D721Med (cell line): ENCODE measurements at regions not wholly inside any gene's neighbourhood (a gene's known extent, or its start where the extent isn't known, plus 50 kb on each side); places are given as distances from the start of the nearest gene placed in this dataset.

Experiments used
- DNase-seq: peaks from one replicate; pipeline ENCODE4 v3.0.0; 2011; ENCODE audit warnings: low spot score; ENCODE audit not compliant: insufficient read length
- FAIRE-seq: peaks from 2 replicates; lab custom pipeline; 2011; peaks lifted over from hg19 to GRCh38; lab: Jason Lieb, UNC
- TF ChIP-seq, protein P1 (sequence below): IDR thresholded peaks from 2 replicates; pipeline ENCODE4 v1.5.1; 2012; ENCODE audit warnings: mild to moderate bottlenecking, control low read depth; ENCODE audit not compliant: insufficient read depth; ENCODE audit errors: missing control alignments

DNA sequence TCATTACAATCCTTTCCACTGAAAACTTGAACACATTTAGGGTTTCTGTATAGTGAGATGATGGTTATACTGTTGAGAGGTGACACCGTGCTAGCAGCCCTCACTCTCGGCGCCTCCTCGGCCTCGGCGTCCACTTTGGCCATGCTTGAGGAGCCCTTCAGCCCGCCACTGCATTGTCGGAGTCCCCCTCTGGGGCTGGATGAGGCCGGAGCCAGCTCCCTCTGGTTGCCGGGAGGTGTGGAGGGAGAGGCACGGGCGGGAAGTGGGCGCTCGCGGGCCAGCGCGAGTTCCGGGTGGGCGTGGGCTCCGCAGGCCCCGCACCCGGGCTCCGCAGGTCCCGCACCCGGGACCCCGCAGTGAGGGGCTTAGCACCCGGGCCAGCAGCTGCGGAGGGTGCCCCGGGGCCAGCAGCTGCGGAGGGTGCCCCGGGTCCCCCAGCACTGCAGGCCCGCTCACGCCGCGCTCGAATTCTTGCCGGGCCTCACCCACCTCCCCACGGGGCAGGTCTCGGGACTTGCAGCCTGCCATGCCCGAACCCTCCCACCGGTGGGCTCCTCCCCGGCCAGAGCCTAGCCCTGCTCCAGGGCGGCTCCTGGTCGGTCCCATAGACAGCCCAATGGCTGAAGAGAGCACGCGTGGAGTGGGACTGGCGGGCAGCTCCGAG is 145.9 kb upstream of the ZNF608 start:
- no peak for DNase-seq
- FAIRE-seq = no peak
- TF ChIP-seq, protein P1, sequence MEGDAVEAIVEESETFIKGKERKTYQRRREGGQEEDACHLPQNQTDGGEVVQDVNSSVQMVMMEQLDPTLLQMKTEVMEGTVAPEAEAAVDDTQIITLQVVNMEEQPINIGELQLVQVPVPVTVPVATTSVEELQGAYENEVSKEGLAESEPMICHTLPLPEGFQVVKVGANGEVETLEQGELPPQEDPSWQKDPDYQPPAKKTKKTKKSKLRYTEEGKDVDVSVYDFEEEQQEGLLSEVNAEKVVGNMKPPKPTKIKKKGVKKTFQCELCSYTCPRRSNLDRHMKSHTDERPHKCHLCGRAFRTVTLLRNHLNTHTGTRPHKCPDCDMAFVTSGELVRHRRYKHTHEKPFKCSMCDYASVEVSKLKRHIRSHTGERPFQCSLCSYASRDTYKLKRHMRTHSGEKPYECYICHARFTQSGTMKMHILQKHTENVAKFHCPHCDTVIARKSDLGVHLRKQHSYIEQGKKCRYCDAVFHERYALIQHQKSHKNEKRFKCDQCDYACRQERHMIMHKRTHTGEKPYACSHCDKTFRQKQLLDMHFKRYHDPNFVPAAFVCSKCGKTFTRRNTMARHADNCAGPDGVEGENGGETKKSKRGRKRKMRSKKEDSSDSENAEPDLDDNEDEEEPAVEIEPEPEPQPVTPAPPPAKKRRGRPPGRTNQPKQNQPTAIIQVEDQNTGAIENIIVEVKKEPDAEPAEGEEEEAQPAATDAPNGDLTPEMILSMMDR = no peak

DNA sequence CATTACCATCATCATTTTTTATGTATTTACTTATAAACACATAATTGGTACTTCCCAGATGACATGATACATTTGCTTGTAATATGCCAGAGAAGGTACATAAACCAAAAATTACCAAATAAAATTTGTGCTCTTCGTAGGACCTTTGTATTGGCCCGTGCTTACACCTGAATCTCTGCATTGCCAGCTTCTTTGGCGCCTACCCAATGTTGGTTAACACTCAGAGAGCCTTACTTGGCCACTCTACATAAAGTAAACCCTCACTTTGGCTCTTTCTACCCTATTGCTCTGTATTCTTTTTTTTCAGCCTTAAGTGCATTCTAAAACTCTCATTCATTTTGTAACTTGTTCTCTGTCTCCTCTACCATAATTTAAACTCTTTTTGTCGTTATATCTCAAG is 148.1 kb upstream of the ZNF608 start:
- DNase-seq (no peak), FAIRE-seq (no peak)
- TF ChIP-seq, protein P1 = no peak

DNA sequence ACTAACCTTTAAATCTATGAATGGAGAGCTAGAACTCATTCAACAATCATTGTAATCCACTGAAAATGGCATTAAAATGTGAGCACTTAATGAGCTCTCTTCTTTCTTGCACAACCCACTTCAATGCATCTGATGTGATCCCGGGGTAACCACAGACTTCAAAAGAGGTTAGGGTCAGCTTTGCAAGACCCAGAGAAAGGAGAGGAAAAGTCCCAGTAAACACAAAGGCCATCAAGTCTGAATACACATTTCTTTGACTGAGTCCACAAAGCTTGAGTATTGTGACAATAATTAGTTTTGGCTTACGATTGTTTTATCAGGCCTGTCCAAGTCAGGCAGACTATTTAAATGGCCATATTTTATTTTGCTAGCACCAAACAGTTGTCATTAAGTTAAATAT is 148.8 kb upstream of the ZNF608 start:
- TF ChIP-seq, protein P1 = no peak
- no peak for DNase-seq
- FAIRE-seq = no peak

DNA sequence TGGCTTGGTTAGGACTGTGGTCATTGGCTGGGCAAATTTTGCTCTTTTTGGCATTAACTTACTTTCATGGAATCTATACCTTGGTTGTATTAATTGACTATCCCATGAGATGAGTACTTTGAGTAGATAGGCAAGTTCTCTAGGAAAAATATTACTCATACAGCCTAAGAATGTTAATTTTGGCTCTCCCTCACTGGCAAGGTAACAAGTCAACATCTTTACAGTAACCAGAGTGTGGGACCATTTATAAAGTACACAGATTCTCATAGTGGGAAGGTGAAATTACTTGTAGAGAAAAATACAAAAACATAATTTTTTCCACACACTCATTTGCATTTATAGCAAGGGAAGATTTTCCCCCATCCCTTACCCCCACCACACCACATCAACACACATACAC is 154.6 kb upstream of the ZNF608 start:
- FAIRE-seq (no peak), DNase-seq (no peak)

DNA sequence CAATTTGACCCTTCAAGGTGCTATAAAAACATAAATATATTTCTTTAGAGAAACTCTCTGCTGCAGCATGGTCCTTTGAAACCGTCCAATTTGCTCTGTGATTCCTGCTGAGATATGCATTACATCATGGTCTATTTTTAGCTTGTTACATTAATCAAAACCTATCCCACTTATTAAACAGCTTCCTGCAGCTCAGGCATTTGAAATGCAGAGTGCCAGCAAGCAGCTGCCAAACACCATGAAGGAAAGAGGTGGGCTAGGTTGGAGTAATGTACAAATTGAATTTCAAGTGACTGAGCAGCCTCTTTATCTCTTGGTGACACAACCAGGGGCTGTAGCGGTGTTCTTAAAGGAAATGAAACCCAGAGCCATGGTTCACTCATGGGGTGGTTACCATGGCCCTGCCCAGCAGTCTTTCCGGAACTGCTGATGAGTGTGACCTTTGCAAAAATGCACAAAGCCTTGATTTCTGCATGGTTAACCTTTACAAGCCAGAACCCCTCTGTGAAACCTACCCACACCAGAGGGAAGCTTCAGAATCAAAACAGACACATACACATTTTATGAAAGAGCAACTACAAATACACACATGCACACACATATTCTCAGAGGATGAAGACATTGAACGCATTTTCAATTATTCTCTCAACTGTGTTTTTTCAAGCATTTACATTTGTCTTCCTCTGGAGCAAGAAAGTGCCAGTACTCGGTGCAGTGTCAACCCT is 155.8 kb upstream of the ZNF608 start:
- FAIRE-seq (no peak), DNase-seq (no peak)

More for the DNA sequence above, 154.6 kb upstream of the ZNF608 start:
- TF ChIP-seq, protein P1 = no peak

DNA sequence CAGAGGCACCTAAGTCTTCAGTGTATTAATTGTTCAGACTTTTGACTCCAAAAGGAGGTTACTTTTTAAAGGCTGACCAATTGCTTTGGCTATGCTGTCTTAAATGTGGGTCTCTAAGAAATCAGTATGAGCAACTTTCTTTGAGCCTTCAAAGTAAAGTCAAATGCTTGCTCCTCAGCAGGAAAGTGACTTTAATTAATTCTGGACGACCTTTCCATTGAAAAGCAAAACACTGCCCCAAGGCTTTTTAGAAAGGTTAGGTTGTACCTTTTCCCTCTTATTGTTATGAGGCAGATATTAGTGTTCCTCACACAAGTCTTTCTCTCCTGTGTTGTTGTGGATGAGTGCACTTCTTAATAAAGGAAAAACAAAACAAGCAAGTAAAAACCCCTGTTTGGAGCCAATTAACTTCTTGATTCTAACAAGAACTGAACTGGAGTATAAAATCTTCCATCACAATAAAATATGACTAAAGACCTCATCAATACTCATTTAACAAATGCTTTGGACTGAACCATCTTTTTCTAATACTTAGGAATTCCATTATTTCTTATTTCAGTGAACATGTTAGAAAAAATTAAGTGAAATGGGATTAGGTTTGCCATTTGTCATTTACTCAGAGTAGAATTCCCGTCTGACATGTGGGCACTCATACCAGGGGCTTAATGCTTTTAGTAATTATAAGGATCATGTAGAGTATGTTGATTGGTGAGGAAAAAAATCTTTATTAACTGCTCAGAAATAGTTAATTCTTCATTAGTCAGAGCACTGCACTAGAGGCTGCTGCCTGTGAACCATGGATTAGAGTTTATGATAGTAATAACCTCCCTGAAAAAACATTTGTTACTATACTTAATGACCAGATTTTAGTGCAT is 159.1 kb upstream of the ZNF608 start:
- TF ChIP-seq, protein P1 = no peak
- no peak for DNase-seq
- peak; percentile 74 for FAIRE-seq

More for the DNA sequence above, 155.8 kb upstream of the ZNF608 start:
- TF ChIP-seq, protein P1 = no peak
